ENCODE measurements at regions not wholly inside any gene's neighbourhood (a gene's known extent, or its start where the extent isn't known, plus 50 kb on each side); places are given as distances from the start of the nearest gene placed in this dataset.

DNA sequence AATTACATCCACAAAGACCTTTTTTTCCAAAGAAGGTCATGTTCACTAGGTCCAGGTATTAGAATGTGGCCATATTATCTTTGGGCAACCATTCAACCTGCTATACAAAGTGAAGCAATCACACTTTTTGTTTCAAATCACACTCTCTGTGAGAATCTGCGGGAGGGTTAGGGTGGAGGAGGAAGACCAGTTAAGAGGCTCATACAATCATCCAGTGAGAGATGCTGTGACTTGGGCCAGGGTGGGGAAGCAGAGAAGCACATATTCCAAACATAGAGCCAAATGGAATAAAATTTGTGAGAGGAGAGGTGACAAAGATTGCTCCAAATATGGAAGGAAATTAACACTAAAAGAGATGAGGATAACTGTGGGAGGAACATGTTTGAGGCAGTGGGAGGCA lies 351.6 kb downstream of the CYRIA start:
- DNase-seq, result no peak

- no peak for DNase-seq
Measured at GRCh38 chr2:16313235-16313975, 352.2 kb downstream of the CYRIA start.

DNA sequence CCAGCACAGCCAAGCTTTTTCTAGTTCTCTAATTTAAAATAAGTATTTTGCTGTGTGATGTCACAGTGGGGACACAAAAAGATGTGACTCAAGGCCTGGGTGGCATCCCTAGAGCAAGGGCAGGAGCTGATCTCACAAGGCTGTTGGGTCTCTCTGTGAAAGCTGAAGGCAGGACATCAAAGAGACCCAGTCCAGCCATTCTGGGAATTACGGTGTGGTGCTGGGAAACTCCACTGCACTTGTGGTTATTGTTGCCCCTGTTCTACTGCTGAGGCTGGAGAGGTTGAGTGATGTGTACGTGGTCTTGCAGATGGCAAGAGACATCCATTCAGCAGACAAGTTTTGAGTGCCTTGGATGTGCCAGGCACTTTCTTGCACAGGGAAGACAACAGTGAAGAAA lies 352.9 kb downstream of the CYRIA start:
- DNase-seq, result no peak

- no peak for DNase-seq
Measured at GRCh38 chr2:16311521-16312440, 353.9 kb downstream of the CYRIA start.

GRCh38 chr2:16308816-16309215 lies 356.8 kb downstream of the CYRIA start:
- DNase-seq, result no peak

GRCh38 chr2:16304876-16305590 lies 360.6 kb downstream of the CYRIA start:
- DNase-seq, result no peak

DNA sequence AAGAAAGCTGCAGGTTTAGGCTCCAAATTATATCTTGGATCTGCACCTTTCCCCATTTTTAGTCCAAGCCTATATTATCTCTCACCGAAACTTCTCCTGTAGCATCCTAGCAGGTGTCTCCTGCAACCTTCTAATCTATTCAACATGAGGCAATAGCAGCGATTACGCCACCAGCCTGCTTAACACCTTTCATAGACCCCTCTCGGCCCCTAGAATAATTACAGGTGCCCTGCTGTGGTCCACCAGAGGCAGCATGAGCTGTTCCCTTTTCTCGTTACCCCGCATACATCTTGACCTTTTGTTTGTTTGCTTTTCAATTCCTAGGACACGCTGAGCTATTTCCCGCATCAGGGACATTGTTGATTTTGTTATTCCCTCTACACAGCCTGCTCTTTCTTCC lies 361.9 kb downstream of the CYRIA start:
- no peak for DNase-seq

DNA sequence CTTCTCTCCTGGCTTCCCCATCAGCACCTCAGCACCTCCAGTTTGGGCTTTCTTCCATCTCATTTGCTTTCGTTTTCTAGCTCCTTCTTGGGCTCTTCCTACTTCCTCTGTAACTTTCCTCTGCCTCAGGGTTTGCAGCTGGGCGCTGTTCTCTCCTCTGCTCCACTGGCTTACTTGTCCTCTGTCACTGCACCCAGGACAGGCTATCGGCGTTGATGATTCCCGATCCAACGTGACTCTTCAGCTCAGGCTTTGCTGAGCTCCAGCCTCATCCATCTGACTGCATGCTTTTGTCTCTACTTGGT lies 362.4 kb downstream of the CYRIA start:
- DNase-seq, result no peak

DNA sequence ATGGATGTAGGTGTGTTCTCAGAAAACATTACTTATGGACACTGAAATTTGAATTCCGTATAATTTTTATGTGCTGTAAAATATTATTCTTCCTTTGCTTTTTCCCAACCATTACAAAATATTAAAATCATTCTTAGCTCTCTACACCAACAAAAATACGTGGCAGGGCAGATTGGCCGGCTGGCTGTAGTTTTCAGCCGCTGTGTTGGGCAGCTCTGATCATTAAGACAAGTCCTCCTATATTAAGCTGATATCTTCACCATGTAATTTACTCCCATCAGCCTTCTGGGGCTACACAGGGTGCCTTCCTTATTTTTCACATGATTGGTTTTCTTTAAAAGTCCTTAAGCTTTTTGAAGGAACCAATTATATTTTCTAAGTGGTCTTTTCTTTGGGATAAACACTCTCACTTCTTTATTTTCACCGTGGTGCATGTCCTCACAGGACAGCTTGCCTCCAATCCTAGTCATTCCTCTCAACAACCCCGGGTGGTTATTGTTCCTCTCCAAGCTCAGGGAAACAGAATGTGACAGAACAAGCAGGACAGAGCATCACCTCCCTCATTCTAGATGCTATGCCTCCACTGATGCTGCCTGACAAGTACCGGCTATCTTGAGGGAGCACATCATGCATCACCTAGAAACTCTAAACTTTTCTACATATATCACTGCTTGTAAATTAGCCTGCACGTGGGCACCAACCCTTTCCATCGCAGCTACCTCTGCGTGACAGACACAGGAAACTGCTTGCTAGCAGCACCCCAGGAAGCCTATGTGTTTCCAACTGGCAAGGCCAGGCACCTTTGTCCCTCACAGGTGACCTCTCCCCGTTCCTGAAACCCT lies 362.3 kb downstream of the MYCN start:
- DNase-seq, result no peak

- no peak for DNase-seq
Measured at GRCh38 chr2:16301961-16302360, 361.6 kb downstream of the MYCN start.

DNA sequence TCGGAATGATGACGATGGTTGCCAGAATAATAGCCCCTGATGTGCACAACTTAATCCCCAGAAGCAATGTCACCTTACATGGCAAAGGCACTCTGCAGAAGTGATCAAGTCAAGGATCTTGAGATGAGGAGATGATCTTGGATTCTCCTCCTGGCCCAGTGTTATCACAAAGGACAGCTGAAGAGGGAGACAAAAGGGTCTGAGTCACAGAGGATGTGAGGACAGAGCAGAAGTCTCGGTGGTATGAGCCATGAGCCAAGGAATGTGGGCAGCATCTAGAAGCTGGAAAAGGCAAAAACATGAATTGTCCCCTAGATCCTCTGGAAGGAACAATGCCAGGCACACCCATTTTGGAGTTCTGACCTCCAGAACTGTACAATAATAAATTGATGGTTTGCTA lies 358.5 kb downstream of the MYCN start:
- DNase-seq, result no peak

GRCh38 chr2:16296331-16297250 lies 356.2 kb downstream of the MYCN start:
- no peak for DNase-seq

DNA sequence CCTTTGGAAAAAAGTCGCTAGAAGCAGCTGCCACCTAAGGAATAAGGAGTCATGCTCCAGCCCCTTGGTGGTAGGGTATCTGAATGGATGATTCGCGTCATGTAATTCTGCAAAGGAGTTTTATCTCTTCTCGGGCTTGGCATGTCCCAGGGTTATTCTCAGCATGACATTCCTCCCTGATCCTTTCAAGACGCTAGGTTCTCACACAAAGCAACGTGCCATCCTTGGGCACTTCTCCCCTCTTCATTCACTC lies 355.6 kb downstream of the MYCN start:
- no peak for DNase-seq

- no peak for DNase-seq
Measured at GRCh38 chr2:16294791-16295190, 354.4 kb downstream of the MYCN start.

- DNase-seq, result no peak
Measured at GRCh38 chr2:16293871-16294270, 353.5 kb downstream of the MYCN start.

- no peak for DNase-seq
Measured at GRCh38 chr2:16293398-16293797, 353.0 kb downstream of the MYCN start.

DNA sequence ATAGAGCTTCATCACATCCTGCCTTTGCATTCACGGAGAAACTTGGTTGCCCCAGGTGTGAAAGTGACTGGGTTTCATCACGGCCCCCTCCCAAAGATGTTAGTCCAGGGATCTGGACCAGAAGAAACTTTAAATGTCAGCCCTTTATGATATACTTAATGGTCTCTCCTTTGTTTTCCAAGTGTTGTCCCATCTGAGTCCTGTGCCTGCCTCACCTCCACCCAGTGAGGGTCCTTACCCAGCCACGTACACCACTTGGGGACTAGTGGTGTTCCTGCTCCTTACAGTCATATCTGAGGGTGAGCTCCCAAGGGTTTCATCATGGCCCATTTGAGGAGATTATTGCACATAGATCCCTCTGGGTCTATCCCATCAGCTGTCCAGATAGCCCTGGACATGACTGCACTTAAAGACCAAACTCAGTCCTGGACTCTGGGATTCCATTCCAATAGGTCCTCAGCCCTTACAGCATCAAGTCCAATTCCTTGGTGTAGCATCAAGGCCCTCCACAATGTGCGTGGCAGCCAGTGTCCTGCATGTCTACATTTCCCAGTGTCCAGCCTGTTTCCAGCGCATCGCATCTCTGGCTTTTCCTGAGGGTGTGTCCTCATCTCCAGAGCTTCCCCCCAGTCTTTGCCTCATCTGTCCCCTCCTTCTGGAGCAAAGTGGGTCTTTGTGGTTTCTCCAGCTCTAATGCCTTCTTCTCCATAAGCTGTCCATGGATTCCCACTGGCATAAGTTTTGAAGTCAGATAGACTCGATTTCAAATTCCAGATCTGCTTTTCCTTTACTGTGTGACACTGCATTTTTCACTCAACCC lies 351.6 kb downstream of the MYCN start:
- no peak for DNase-seq

- DNase-seq, result no peak
Measured at GRCh38 chr2:16291226-16291625, 350.9 kb downstream of the MYCN start.

DNA sequence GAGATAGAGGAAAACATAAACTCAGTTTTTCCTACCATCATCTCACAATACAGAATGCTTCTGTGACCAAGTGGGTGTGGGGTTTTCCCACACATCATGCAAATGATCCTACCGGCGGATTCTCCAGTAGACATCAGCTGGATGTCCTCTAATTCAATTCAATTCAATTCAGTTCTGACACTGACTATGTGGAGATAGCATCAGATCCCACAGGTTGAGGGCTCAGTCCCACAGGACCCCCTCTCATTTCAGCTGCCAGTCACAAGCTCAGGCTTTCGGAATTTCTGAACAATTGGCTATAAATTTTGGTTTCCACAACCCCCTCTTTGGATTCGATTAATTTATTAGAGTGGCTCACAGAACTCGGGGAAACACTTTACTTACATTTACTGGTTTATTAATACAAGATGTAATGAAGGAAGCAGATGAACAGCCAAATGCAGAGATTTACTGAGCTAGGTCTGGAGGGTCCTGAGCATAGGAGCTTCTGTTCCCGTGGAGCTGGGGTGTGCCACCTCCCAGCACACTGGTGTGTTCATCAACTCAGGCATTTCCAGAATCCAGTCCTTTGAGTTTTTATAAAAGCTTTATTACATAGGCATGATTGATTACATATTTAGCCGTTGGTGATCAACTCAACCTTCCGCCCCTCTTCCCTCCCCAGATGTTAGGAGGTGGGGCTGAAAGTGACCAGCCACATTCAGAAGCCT lies 350.1 kb downstream of the MYCN start:
- no peak for DNase-seq

DNA sequence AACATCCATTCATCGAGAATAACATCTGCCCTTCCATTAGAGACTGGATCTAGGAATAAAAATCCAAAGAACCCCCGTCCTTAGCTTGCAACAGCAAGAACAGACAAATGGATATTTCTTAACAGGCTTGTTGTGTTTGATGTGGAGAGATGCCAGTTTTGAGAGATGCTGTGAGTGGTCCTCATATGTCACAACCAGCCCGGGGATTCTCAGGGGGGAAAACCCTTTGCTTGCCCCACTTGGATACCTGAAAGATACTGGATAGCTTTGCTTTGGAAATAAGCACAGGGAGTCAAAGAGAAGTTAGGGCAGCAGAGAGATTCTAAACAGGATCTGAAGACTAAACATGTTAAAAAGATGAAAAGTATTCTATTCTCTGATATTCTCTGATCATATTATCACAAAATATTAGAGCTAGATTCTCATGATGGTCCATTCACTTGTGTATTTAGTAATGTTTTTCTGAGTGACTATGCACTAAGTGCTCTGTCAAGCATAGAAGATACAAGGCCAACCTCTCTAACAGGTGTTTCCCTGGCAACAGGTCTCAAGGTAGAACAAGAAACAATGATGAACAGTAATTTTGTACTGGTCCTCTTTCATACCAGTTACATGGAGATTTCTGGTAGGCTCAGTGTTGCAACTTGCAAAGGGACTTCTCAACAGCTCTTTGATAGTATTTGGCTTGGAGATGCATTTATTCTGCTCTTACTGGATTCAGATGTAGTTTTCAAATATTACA lies 348.2 kb downstream of the MYCN start:
- no peak for DNase-seq
